ENCODE measurements at regions not wholly inside any gene's neighbourhood (a gene's known extent, or its start where the extent isn't known, plus 50 kb on each side); places are given as distances from the start of the nearest gene placed in this dataset.

DNA sequence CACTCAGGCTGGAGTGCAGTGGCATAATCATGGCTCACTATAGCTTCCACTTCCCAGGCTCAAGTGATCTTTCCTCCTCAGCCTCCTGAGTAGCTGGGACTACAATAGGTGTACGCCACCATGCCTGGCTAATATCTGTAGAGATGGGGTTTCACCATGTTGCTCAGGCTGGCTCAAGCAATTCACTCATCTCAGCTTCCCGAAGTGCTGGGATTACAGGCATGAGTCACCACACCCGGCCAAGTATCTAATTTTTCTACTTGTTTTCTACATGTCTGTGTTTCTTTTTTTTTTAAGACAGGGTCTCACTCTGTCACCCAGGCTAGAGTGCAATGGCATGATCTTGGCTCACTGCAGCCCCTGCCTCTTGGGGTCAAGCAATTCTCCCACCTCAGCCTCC, 119.7 kb upstream of the MED13L start:
- Histone ChIP-seq H3K4me3 (ENCODE audit: control insufficient read depth in 2 of 3, extremely low read depth in 1 of 3, insufficient read depth in 2 of 3, low read depth in 1 of 3, low read length in 3 of 3) (no peak overlapping the region), H2AFZ (ENCODE audit: control insufficient read depth, low read length) (no peak overlapping the region), H4K20me1 (ENCODE audit: control insufficient read depth, extremely low read depth, insufficient read depth, low read length) (no peaks in the 10 kb centered on the region), H3K4me1 (ENCODE audit: control insufficient read depth, extremely low read depth, insufficient read depth, low read length) (peaks cover 8% of the 10 kb centered on the region), H3K9ac (ENCODE audit: control insufficient read depth, extremely low read depth, insufficient read depth, low read length) (no peak overlapping the region), H3K4me2 (ENCODE audit: control insufficient read depth, extremely low read depth, insufficient read depth, low read depth, low read length) (no peak overlapping the region), H3K36me3 (ENCODE audit: control insufficient read depth in 2 of 2, extremely low read depth in 1 of 2, insufficient read depth in 2 of 2, low read length in 2 of 2) (no peaks in the 10 kb centered on the region), H3K79me2 (ENCODE audit: control insufficient read depth, insufficient read depth, low read length) (no peaks in the 10 kb centered on the region), H3K27ac (ENCODE audit: control insufficient read depth, insufficient read depth, low read length) (no peak overlapping the region), H3K27me3 (ENCODE audit: control insufficient read depth, extremely low read depth, insufficient read depth, low read length) (no peaks in the 10 kb centered on the region), H3K9me1 (ENCODE audit: control insufficient read depth, extremely low read depth, insufficient read depth, low read length) (no peaks in the 10 kb centered on the region), H3K9me3 (ENCODE audit: control insufficient read depth, low read depth, low read length) (no peaks in the 10 kb centered on the region)
- no peak for DNase-seq (ENCODE audit: low read depth, low spot score)
- dilution Hi-C loops (cut with MboI; ENCODE audit: extremely low pct_ligation_motif_present, low sequenced_read_pairs): no loop called here
- TF ChIP-seq EZH2 (IDR thresholded peaks at IDR 0.05; ENCODE audit: low read length): no peak
- TF ChIP-seq, protein P1, sequence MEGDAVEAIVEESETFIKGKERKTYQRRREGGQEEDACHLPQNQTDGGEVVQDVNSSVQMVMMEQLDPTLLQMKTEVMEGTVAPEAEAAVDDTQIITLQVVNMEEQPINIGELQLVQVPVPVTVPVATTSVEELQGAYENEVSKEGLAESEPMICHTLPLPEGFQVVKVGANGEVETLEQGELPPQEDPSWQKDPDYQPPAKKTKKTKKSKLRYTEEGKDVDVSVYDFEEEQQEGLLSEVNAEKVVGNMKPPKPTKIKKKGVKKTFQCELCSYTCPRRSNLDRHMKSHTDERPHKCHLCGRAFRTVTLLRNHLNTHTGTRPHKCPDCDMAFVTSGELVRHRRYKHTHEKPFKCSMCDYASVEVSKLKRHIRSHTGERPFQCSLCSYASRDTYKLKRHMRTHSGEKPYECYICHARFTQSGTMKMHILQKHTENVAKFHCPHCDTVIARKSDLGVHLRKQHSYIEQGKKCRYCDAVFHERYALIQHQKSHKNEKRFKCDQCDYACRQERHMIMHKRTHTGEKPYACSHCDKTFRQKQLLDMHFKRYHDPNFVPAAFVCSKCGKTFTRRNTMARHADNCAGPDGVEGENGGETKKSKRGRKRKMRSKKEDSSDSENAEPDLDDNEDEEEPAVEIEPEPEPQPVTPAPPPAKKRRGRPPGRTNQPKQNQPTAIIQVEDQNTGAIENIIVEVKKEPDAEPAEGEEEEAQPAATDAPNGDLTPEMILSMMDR (optimal IDR thresholded peaks at IDR 0.05 in 1 of 3, IDR thresholded peaks at IDR 0.05 in 1 of 3, conservative IDR thresholded peaks at IDR 0.05 in 1 of 3; ENCODE audit: extremely low read depth in 1 of 3, insufficient read depth in 2 of 3, low read length in 3 of 3): no peak
- peak; percentile 51 for FAIRE-seq

- H3K9ac ChIP-seq (ENCODE audit: control insufficient read depth, extremely low read depth, insufficient read depth, low read length): no peak overlapping the region
- TF ChIP-seq, protein P1 (optimal IDR thresholded peaks at IDR 0.05 in 1 of 3, IDR thresholded peaks at IDR 0.05 in 1 of 3, conservative IDR thresholded peaks at IDR 0.05 in 1 of 3; ENCODE audit: extremely low read depth in 1 of 3, insufficient read depth in 2 of 3, low read length in 3 of 3): no peak
- TF ChIP-seq EZH2 (IDR thresholded peaks at IDR 0.05; ENCODE audit: low read length): no peak
- FAIRE-seq (no peak), DNase-seq (ENCODE audit: low read depth, low spot score) (no peak)
- no peaks in the 10 kb centered on the region for H3K79me2 ChIP-seq (ENCODE audit: control insufficient read depth, insufficient read depth, low read length)
- H3K4me3 ChIP-seq (ENCODE audit: control insufficient read depth in 2 of 3, extremely low read depth in 1 of 3, insufficient read depth in 2 of 3, low read depth in 1 of 3, low read length in 3 of 3): no peak overlapping the region
- H2AFZ ChIP-seq (ENCODE audit: control insufficient read depth, low read length): no peak overlapping the region
- dilution Hi-C loops (cut with MboI; ENCODE audit: extremely low pct_ligation_motif_present, low sequenced_read_pairs): no loop called here
- no peak overlapping the region for H3K4me2 ChIP-seq (ENCODE audit: control insufficient read depth, extremely low read depth, insufficient read depth, low read depth, low read length)
- H4K20me1 ChIP-seq (ENCODE audit: control insufficient read depth, extremely low read depth, insufficient read depth, low read length): no peaks in the 10 kb centered on the region
- H3K9me3 ChIP-seq (ENCODE audit: control insufficient read depth, low read depth, low read length): no peaks in the 10 kb centered on the region
- H3K27me3 ChIP-seq (ENCODE audit: control insufficient read depth, extremely low read depth, insufficient read depth, low read length): no peaks in the 10 kb centered on the region
- H3K9me1 ChIP-seq (ENCODE audit: control insufficient read depth, extremely low read depth, insufficient read depth, low read length): no peaks in the 10 kb centered on the region
- no peak overlapping the region for H3K27ac ChIP-seq (ENCODE audit: control insufficient read depth, insufficient read depth, low read length)
- H3K36me3 ChIP-seq (ENCODE audit: control insufficient read depth in 2 of 2, extremely low read depth in 1 of 2, insufficient read depth in 2 of 2, low read length in 2 of 2): no peaks in the 10 kb centered on the region
- H3K4me1 ChIP-seq (ENCODE audit: control insufficient read depth, extremely low read depth, insufficient read depth, low read length): peaks cover 18% of the 10 kb centered on the region
These were observed 120.7 kb upstream of the MED13L start for GRCh38 chr12:116398193-116398592.
